ENCODE measurements at regions not wholly inside any gene's neighbourhood (a gene's known extent, or its start where the extent isn't known, plus 50 kb on each side); places are given as distances from the start of the nearest gene placed in this dataset.
"Not testable (repeated sequence)": the region's sequence is repeated elsewhere in the genome, so short reads cannot be mapped to it uniquely, and the experiment has no call there.

DNA sequence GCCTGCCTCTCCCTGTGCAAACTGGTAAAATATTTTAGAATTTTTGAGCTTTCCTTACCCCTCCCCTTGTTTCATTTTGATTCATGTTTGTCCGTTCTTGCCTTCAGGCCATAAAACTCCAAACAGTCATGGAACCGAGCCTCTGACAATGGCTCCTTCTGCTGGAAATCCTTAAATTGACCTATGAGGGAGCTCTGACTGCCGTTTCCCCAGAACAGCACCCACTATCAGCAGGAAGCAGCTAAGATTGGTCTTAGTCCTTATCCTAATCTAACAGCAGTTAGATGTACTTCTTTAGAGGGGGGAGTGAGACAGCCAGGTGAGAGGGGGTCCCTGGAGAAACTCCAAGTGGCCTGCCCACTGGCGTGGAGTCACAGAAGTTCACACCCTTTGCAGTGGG is 106.7 kb downstream of the FAM174A start:
- H3K27ac Mint-ChIP-seq: no peak overlapping the region
- H3K9me3 Mint-ChIP-seq: no peaks in the 10 kb centered on the region
- peaks cover 7% of the 10 kb centered on the region for H3K27me3 Mint-ChIP-seq
- ATAC-seq (ENCODE audit: low read depth) (no peak), DNase-seq (ENCODE audit: low spot score in 2 of 2) (no peak)
- H3K4me3 Mint-ChIP-seq: no peak overlapping the region
- no peaks in the 10 kb centered on the region for H3K36me3 Mint-ChIP-seq
- no peaks in the 10 kb centered on the region for H3K4me1 Mint-ChIP-seq

DNA sequence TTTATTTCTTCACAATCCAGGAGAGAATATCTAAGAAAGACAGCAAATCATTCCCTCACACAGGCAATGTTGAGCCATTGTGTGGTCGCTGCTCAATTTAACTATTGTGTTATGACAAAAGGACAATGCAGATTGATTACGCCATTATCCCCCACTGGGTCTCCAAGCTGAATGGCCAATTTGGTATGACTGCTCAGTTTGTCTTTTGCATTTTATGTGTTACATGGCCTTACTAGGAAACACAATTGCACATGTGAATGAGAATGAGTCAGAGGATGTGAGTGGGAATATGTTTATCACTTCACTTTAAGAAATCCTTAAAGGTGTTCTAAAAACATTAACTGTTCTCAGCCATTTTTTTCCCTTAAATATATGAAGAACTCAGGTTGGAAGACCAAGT is 108.3 kb downstream of the FAM174A start:
- ATAC-seq (ENCODE audit: low read depth) (no peak), DNase-seq (ENCODE audit: low spot score in 2 of 2) (no peak)
- H3K27me3 Mint-ChIP-seq: peaks cover 7% of the 10 kb centered on the region
- no peaks in the 10 kb centered on the region for H3K4me1 Mint-ChIP-seq
- H3K36me3 Mint-ChIP-seq: no peaks in the 10 kb centered on the region
- H3K27ac Mint-ChIP-seq: no peak overlapping the region
- H3K9me3 Mint-ChIP-seq: no peaks in the 10 kb centered on the region
- H3K4me3 Mint-ChIP-seq: no peak overlapping the region

DNA sequence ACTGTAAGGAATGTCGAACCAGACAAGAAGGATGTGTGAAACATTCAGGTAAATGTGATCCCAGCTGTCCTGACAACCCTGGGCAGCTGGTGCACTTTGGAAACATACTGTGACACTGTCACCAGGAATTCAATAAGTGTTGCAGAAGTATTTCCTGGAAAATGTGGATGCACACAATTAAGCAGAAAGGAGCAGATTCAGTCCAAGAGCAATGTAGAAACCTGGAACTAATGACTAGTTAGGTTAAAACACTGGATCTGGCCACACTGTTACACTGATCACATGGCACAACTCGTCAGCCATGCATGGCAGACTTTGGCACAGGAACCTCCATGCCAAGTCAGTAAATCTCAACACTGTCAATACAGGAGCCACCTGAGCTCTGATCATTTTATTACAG is 109.0 kb downstream of the FAM174A start:
- Mint-ChIP-seq H3K27ac (no peak overlapping the region), H3K4me1 (no peaks in the 10 kb centered on the region), H3K36me3 (no peaks in the 10 kb centered on the region), H3K27me3 (peaks cover 8% of the 10 kb centered on the region), H3K4me3 (no peak overlapping the region), H3K9me3 (no peaks in the 10 kb centered on the region)
- ATAC-seq (ENCODE audit: low read depth) (no peak), DNase-seq (ENCODE audit: low spot score in 2 of 2) (no peak)

DNA sequence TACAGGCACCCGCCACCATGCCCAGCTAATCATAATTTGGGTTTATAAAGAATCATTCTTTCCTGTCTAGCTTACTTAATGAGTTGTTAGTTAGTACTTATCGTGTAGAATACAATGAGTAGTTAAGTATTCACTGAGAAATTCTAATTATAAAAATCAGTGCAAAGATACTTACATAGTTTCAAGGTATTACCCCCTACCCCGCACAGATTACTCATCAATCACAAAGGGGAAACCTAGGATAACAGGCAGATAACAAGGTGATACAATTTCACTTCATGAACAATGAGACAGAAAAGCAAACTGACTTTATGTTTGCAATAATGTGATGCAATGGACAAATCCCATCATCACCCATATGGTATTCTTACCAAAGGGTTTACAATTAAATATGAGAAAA is 109.6 kb downstream of the FAM174A start:
- ATAC-seq (ENCODE audit: low read depth): no peak
- no peak for DNase-seq (ENCODE audit: low spot score in 2 of 2)
- peaks cover 9% of the 10 kb centered on the region for H3K27me3 Mint-ChIP-seq
- no peaks in the 10 kb centered on the region for H3K36me3 Mint-ChIP-seq
- no peak overlapping the region for H3K27ac Mint-ChIP-seq
- no peaks in the 10 kb centered on the region for H3K4me1 Mint-ChIP-seq
- H3K4me3 Mint-ChIP-seq: no peak overlapping the region
- no peaks in the 10 kb centered on the region for H3K9me3 Mint-ChIP-seq

DNA sequence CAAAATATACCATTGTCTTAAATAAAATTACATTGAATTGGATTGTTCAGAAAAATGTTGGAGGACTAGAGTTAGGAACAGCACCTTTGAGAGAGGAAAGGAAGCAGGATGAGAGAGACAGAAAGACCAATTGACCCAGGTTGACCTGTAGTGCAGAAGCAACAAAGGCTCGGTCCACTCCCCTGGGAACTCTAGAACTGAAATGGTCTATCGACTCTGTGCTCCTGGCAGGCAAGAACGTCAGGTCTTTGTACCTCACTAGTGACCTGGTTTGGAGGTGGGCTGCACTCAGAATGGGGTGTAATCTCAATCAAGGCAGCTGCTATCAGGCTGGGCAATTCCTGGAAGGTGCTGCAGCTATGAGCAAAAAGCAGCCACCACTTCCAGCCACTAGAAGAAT is 110.8 kb downstream of the FAM174A start:
- Mint-ChIP-seq H3K9me3 (no peaks in the 10 kb centered on the region), H3K36me3 (no peaks in the 10 kb centered on the region), H3K4me3 (no peak overlapping the region), H3K4me1 (no peaks in the 10 kb centered on the region), H3K27ac (no peak overlapping the region), H3K27me3 (peaks cover 10% of the 10 kb centered on the region)
- DNase-seq (ENCODE audit: low spot score in 2 of 2) (no peak), ATAC-seq (ENCODE audit: low read depth) (no peak)

DNA sequence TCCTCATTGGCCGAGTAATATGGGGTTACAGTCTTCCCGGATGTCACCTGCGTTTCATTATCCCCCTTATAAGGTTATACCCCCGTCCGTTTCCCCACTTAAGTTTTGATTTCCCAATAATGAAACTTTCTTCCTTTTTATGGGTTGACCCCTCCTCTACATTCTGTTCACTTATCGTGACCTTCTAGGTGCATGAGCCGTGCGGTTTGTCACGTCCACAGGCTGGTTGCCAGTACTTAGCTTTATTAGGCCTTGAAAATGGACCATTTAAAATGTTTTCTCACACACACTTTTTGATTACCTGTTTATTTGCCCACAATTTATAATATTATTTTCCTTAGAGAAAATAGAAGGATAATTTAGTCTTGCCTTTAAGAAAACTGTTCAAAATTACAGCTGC is 111.5 kb downstream of the FAM174A start:
- DNase-seq (ENCODE audit: low spot score in 2 of 2) (no peak), ATAC-seq (ENCODE audit: low read depth) (no peak)
- Mint-ChIP-seq H3K36me3 (no peaks in the 10 kb centered on the region), H3K9me3 (no peaks in the 10 kb centered on the region), H3K4me1 (no peaks in the 10 kb centered on the region), H3K27me3 (peaks cover 8% of the 10 kb centered on the region), H3K27ac (no peak overlapping the region), H3K4me3 (no peak overlapping the region)

DNA sequence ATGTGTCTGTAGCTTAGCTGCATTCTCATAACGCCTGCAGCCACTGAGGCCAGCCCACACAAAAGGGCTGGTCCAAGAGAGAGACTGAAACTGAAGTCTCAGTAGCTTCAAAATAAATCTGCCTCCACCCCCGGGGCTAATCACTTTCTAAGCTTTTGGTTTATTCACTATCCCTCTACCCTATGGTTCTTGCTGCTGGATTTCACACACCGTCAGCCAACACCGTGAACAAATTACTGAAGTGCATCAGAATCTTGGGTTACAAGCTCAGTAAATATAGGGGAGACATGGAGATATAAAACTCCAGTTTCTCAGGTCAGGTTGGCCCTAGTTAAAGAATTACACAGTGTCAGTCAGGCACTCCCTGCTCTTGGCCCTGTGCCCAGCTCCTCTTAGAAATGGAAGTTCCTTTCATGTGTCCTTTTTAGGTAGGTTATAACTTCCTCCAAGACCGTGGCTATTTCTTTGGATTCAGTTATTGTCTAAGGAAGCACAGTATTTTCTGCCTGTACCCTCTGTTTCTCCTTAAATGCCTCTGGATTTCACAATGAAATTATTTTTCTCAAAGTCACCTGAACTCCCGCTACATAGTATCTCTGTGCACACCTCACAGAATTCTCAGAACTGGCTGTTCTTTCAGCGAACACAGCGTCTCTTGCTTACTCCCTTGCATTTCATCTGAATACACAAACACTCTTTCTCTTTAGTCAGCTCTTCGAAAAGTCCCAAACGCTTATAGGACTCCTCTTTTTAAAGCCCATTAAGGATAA is 112.5 kb downstream of the FAM174A start:
- H3K36me3 Mint-ChIP-seq: no peaks in the 10 kb centered on the region
- H3K9me3 Mint-ChIP-seq: no peaks in the 10 kb centered on the region
- no peak for DNase-seq (ENCODE audit: low spot score in 2 of 2)
- H3K4me3 Mint-ChIP-seq: no peak overlapping the region
- peaks cover 5% of the 10 kb centered on the region for H3K27me3 Mint-ChIP-seq
- no peak overlapping the region for H3K27ac Mint-ChIP-seq
- H3K4me1 Mint-ChIP-seq: no peaks in the 10 kb centered on the region
- ATAC-seq (ENCODE audit: low read depth): no peak

DNA sequence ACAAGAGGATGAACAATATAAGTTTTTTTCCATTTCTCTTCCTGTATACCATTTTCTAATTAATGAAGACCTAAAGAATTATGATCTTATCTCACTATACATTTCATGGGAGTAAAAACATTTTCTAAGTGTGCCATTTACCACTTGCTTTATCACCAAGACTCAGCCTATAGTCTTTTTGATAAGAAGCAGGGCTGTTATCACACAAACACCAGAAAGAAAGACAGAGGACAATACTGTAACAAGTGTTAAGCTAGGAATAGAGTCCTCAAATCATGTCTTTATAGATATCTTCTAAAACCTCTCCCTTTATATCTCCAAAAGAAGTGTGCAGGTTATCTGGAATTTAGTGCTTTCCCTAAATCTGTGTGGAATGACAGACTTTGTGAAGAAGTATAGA is 119.7 kb downstream of the FAM174A start:
- peaks cover 4% of the 10 kb centered on the region for H3K27me3 Mint-ChIP-seq
- DNase-seq (ENCODE audit: low spot score in 2 of 2) (no peak), ATAC-seq (ENCODE audit: low read depth) (no peak)
- no peaks in the 10 kb centered on the region for H3K4me1 Mint-ChIP-seq
- H3K27ac Mint-ChIP-seq: no peak overlapping the region
- no peaks in the 10 kb centered on the region for H3K9me3 Mint-ChIP-seq
- no peaks in the 10 kb centered on the region for H3K36me3 Mint-ChIP-seq
- no peak overlapping the region for H3K4me3 Mint-ChIP-seq

DNA sequence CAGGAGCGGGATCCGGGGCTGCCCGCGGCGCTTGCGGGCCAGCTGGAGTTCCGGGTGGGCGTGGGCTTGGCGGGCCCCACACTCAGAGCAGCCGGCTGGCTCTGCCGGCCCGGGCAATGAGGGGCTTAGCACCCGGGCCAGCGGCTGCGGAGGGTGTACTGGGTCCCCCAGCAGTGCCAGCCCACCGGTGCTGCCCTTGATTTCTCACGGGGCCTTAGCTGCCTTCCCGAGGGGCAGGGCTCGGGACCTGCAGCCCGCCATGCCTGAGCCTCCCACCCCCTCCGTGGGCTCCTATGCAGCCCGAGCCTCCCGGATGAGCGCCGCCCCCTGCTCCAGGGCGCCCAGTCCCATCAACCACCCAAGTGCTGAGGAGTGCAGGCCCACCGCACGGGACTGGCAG is 121.6 kb downstream of the FAM174A start:
- H3K36me3 Mint-ChIP-seq; H3K9me3 Mint-ChIP-seq; ATAC-seq (ENCODE audit: low read depth); H3K4me1 Mint-ChIP-seq; H3K4me3 Mint-ChIP-seq; H3K27me3 Mint-ChIP-seq; DNase-seq (ENCODE audit: low spot score in 2 of 2); H3K27ac Mint-ChIP-seq: not testable (repeated sequence)

DNA sequence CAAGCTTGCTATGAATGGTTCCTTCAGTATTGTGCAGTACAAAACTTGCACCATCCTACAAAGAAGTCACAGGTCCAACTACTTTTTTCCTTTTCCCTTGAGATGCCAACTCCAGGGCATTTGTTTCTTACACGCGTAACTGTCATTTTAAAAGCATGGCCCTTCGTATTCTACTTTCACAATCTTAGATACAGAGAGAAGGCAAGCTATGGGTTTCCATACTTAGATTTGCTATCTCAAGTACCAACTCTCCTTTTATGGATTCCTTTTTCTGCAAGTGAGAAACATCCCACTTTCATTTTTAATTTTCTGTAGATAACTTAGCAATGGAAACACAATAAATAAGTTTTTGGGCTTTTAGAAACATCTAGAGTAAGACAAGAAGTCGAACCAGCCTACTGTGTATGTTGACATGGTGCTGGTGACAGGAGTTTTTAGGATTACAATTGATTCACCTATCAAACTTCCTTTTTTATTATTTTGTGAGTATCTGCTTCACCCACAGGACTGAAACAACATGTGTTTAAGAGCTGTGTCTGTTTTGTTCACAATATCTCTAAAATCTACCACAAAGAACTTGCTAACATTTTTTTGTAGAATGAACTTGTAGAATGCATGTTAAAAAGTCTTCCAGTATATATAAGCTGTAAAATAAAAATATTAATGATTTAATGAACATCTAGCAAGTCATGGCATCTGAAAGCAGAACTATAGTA is 124.1 kb downstream of the FAM174A start:
- H3K4me1 Mint-ChIP-seq: no peaks in the 10 kb centered on the region
- H3K4me3 Mint-ChIP-seq: no peak overlapping the region
- DNase-seq (ENCODE audit: low spot score in 2 of 2): no peak

DNA sequence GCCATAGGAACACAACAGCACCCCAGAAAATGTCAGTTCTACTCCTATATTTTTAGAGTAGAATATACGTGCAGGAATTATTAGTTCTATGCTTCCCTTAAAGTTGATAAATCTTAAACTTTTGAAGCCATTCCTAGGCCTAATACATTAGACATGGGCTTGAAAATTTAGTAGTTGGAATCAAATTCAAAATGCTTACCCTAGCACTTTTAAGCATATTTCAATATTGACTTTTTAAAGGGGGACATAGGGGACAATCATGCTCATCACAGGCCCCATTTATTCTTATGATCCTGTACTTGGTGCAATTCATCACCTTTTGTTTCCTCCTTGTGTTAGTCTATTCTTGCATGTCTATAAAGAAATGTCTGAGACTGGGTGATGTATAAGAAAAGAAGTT is 129.0 kb downstream of the FAM174A start:
- DNase-seq (ENCODE audit: low spot score in 2 of 2) (no peak), ATAC-seq (ENCODE audit: low read depth) (no peak)
- H3K27me3 Mint-ChIP-seq: peaks cover 3% of the 10 kb centered on the region
- no peak overlapping the region for H3K27ac Mint-ChIP-seq
- H3K4me3 Mint-ChIP-seq: no peak overlapping the region
- no peaks in the 10 kb centered on the region for H3K36me3 Mint-ChIP-seq
- H3K9me3 Mint-ChIP-seq: no peaks in the 10 kb centered on the region
- H3K4me1 Mint-ChIP-seq: peaks cover 5% of the 10 kb centered on the region

More for the DNA sequence above, 124.1 kb downstream of the FAM174A start:
- Mint-ChIP-seq H3K9me3 (no peaks in the 10 kb centered on the region), H3K27me3 (peaks cover 3% of the 10 kb centered on the region), H3K27ac (no peak overlapping the region), H3K36me3 (no peaks in the 10 kb centered on the region)
- ATAC-seq (ENCODE audit: low read depth): no peak

DNA sequence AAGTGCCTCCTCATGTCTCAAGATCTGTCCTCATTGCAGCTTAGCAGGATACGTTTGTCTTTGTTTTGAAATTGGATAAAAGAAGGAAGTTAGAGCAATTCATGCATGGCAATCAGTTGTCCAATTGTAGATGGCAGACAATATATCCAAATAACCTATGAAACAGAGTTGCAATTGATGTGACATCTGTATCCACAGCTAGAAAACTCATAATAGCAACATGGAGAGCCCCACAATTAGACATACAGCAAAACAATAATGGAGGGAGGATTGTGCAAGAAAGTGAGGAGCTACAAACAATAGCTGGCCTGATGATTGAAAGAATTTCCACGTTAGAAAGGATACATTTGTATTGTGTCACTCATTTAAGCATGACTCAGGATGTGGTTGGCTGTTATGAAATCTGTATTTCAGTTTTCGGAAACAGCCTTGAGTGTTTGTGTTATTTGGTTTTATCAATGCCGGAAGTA is 132.0 kb downstream of the FAM174A start:
- Mint-ChIP-seq H3K36me3 (peaks cover 2% of the 10 kb centered on the region), H3K4me1 (peaks cover 5% of the 10 kb centered on the region), H3K9me3 (peaks cover 2% of the 10 kb centered on the region), H3K27ac (no peak overlapping the region), H3K4me3 (no peak overlapping the region), H3K27me3 (no peaks in the 10 kb centered on the region)
- ATAC-seq (ENCODE audit: low read depth): no peak
- no peak for DNase-seq (ENCODE audit: low spot score in 2 of 2)

DNA sequence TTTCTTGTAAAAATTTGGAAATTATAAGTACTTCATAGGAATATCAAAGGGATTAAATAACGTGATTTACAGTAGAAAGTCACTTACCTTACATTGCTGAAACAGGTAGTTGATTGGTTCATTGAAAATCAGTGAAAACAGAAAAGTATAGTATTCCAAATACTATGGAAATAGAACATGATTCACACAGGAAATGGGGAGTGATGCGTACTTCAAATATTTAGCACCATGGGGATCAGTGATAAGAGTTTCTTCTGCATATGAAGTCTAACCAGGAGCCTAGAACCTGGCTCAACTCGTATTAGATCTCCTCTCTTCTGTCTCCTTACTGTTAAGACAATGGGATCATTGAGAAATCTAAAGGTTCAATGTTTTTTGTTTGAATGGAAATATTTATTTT is 133.3 kb downstream of the FAM174A start:
- ATAC-seq (ENCODE audit: low read depth): no peak

DNA sequence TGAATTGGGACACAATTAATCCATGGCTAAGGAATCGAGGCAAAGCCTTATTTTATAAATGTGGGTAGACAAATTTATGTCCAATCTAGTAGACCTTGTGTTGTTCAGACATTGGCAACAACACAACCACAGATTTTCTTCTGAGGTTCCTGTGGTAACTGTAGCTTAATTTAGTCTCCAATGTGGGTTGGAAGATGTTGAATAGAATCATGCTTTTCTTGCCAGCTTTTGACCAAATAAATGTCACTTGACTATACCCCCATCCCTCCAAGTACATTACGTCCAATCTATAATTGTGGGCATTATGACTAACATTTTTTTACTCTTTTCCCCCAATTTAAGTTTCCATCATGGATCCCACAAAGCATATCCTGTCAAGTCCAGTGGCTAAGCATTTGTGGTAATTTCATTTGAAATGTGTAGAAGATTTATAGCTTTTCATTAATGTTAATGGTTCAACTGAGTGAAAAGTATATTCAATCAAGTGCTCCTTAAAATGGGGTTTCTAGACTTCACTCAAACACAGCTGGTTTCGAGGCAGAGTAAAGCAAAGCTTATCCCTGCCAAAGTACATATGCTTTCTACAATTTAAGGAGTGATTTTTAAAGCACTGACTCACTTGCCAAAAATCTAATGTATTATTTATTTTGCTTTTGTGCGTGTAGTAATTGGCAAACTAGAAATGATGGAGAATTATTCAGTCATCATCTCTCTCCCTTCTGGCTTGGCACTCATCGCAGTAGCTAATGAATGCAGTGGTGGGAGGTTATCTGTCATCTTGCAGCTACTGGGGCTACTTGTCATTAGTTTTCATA is 141.8 kb downstream of the FAM174A start:
- no peak overlapping the region for H3K27ac Mint-ChIP-seq
- no peaks in the 10 kb centered on the region for H3K36me3 Mint-ChIP-seq
- no peaks in the 10 kb centered on the region for H3K4me1 Mint-ChIP-seq
- DNase-seq (ENCODE audit: low spot score in 2 of 2): no peak
- ATAC-seq (ENCODE audit: low read depth): no peak
- H3K27me3 Mint-ChIP-seq: no peaks in the 10 kb centered on the region
- H3K4me3 Mint-ChIP-seq: no peak overlapping the region
- peaks cover 5% of the 10 kb centered on the region for H3K9me3 Mint-ChIP-seq

More for the DNA sequence above, 133.3 kb downstream of the FAM174A start:
- H3K27ac Mint-ChIP-seq: no peak overlapping the region
- no peaks in the 10 kb centered on the region for H3K27me3 Mint-ChIP-seq
- H3K4me3 Mint-ChIP-seq: no peak overlapping the region
- peaks cover 2% of the 10 kb centered on the region for H3K36me3 Mint-ChIP-seq
- H3K9me3 Mint-ChIP-seq: peaks cover 2% of the 10 kb centered on the region
- H3K4me1 Mint-ChIP-seq: peaks cover 5% of the 10 kb centered on the region
- DNase-seq (ENCODE audit: low spot score in 2 of 2): no peak
